Loucy (cell line): ENCODE measurements at regions not wholly inside any gene's neighbourhood (a gene's known extent, or its start where the extent isn't known, plus 50 kb on each side); places are given as distances from the start of the nearest gene placed in this dataset.

Experiments
- EZH2phosphoT487 ChIP-seq: fragments of 200-600 bp; IDR thresholded peaks from 2 replicates; pipeline ENCODE4 v1.6.1; 2018; ENCODE audit warnings: antibody characterized with exemption, mild to moderate bottlenecking, moderate library complexity, borderline replicate concordance
- TF ChIP-seq, protein P1 (sequence below): fragments of 200-600 bp; sonication (generic); conservative IDR thresholded peaks from 2 replicates; pipeline ENCODE4 v1.5.1; 2014; ENCODE audit warnings: mild to moderate bottlenecking, antibody characterized with exemption, low read length

DNA sequence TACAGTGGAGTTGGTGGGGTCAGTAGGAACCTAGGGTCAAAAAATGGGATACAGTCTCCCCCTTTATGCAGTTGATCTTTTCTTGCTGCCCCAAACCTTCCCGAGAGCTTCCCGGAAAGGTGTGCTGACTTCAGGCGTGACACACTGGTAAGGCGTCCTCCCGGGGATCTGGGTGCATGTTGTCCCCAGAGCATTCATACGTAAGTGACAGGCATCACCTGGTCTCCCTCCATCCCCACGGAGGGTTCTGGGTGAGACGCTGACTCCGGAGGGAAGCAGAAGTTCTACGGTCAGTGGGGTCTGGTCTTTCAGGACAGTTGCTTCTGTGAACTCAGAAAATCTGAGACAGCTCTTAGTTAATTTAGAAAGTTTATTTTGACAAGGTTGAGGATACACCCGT is 159.6 kb upstream of the RTL1 start:
- TF ChIP-seq, protein P1, sequence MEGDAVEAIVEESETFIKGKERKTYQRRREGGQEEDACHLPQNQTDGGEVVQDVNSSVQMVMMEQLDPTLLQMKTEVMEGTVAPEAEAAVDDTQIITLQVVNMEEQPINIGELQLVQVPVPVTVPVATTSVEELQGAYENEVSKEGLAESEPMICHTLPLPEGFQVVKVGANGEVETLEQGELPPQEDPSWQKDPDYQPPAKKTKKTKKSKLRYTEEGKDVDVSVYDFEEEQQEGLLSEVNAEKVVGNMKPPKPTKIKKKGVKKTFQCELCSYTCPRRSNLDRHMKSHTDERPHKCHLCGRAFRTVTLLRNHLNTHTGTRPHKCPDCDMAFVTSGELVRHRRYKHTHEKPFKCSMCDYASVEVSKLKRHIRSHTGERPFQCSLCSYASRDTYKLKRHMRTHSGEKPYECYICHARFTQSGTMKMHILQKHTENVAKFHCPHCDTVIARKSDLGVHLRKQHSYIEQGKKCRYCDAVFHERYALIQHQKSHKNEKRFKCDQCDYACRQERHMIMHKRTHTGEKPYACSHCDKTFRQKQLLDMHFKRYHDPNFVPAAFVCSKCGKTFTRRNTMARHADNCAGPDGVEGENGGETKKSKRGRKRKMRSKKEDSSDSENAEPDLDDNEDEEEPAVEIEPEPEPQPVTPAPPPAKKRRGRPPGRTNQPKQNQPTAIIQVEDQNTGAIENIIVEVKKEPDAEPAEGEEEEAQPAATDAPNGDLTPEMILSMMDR: no peak
- no peak for TF ChIP-seq EZH2phosphoT487
